ENCODE measurements at regions not wholly inside any gene's neighbourhood (a gene's known extent, or its start where the extent isn't known, plus 50 kb on each side); places are given as distances from the start of the nearest gene placed in this dataset.

GRCh38 chr22:47569389-47570299 is 807.2 kb downstream of the TBC1D22A start:
- H3K9me3 ChIP-seq: no peaks in the 10 kb centered on the region
- TF ChIP-seq CTCF (IDR thresholded peaks at IDR 0.05): no peak
- H3K27me3 ChIP-seq: no peaks in the 10 kb centered on the region
- no peak for DNase-seq (ENCODE audit: low spot score)
- no peak overlapping the region for H3K4me3 ChIP-seq
- H3K4me1 ChIP-seq: no peaks in the 10 kb centered on the region
- H3K27ac ChIP-seq: no peak overlapping the region
- H3K36me3 ChIP-seq: no peaks in the 10 kb centered on the region

- Histone ChIP-seq H3K9me3 (no peaks in the 10 kb centered on the region), H3K4me3 (no peak overlapping the region), H3K27me3 (no peaks in the 10 kb centered on the region), H3K4me1 (no peaks in the 10 kb centered on the region), H3K36me3 (no peaks in the 10 kb centered on the region), H3K27ac (no peak overlapping the region)
- TF ChIP-seq CTCF (IDR thresholded peaks at IDR 0.05): no peak
- no peak for DNase-seq (ENCODE audit: low spot score)
These were observed 806.2 kb downstream of the TBC1D22A start for GRCh38 chr22:47568700-47569099.

- H3K9me3 ChIP-seq: no peaks in the 10 kb centered on the region
- no peak overlapping the region for H3K4me3 ChIP-seq
- no peaks in the 10 kb centered on the region for H3K27me3 ChIP-seq
- TF ChIP-seq CTCF (IDR thresholded peaks at IDR 0.05): no peak
- no peaks in the 10 kb centered on the region for H3K4me1 ChIP-seq
- no peak for DNase-seq (ENCODE audit: low spot score)
- H3K36me3 ChIP-seq: no peaks in the 10 kb centered on the region
- no peak overlapping the region for H3K27ac ChIP-seq
These were observed 805.0 kb downstream of the TBC1D22A start for GRCh38 chr22:47567126-47568090.

- H3K4me1 ChIP-seq: no peaks in the 10 kb centered on the region
- no peak overlapping the region for H3K4me3 ChIP-seq
- H3K27ac ChIP-seq: no peak overlapping the region
- peak; percentile 16 for DNase-seq (ENCODE audit: low spot score)
- H3K9me3 ChIP-seq: no peaks in the 10 kb centered on the region
- TF ChIP-seq CTCF (IDR thresholded peaks at IDR 0.05): no peak
- H3K27me3 ChIP-seq: no peaks in the 10 kb centered on the region
- H3K36me3 ChIP-seq: no peaks in the 10 kb centered on the region
These were observed 804.0 kb downstream of the TBC1D22A start for GRCh38 chr22:47566491-47566890.

GRCh38 chr22:47565607-47566006 is 803.2 kb downstream of the TBC1D22A start:
- no peak overlapping the region for H3K27ac ChIP-seq
- TF ChIP-seq CTCF (IDR thresholded peaks at IDR 0.05): no peak
- H3K9me3 ChIP-seq: no peaks in the 10 kb centered on the region
- H3K36me3 ChIP-seq: no peaks in the 10 kb centered on the region
- H3K4me3 ChIP-seq: no peak overlapping the region
- H3K27me3 ChIP-seq: no peaks in the 10 kb centered on the region
- peak; percentile 36 for DNase-seq (ENCODE audit: low spot score)
- H3K4me1 ChIP-seq: no peaks in the 10 kb centered on the region

Measured in right atrium auricular region (tissue), 2 donors.